Type B pancreatic cell (in vitro differentiated cells): ENCODE measurements at regions not wholly inside any gene's neighbourhood (a gene's known extent, or its start where the extent isn't known, plus 50 kb on each side); places are given as distances from the start of the nearest gene placed in this dataset.
"Not testable (repeated sequence)": the region's sequence is repeated elsewhere in the genome, so short reads cannot be mapped to it uniquely, and the experiment has no call there.

Experiments
- DNase-seq: peaks from one replicate; pipeline ENCODE4 v3.0.0; 2021; ENCODE audit warnings: mixed read lengths; ENCODE audit not compliant: unreplicated experiment; ENCODE audit errors: extremely low spot score
- H3K27ac Mint-ChIP-seq: 2 replicates; pipeline ENCODE4 v1.8.0; 2021; ENCODE audit warnings: mild to moderate bottlenecking, mixed read lengths
- H3K27me3 Mint-ChIP-seq: 2 replicates; pipeline ENCODE4 v1.8.0; 2021; ENCODE audit warnings: mixed read lengths
- H3K36me3 Mint-ChIP-seq: 2 replicates; pipeline ENCODE4 v1.8.0; 2021; ENCODE audit warnings: mixed read lengths
- H3K4me1 Mint-ChIP-seq: one replicate; pipeline ENCODE4 v1.8.0; 2021; ENCODE audit warnings: mixed read lengths; ENCODE audit not compliant: unreplicated experiment
- H3K4me3 Mint-ChIP-seq: 2 replicates; pipeline ENCODE4 v1.8.0; 2021; ENCODE audit warnings: mild to moderate bottlenecking, mixed read lengths
- H3K9me3 Mint-ChIP-seq: 2 replicates; pipeline ENCODE4 v1.8.0; 2021; ENCODE audit warnings: mixed read lengths
- TF ChIP-seq, protein P1 (sequence below): fragments of 200-600 bp; sonication (generic); conservative IDR thresholded peaks from 2 replicates; pipeline ENCODE4 v1.5.0; 2021; ENCODE audit warnings: antibody characterized with exemption, mild to moderate bottlenecking

DNA sequence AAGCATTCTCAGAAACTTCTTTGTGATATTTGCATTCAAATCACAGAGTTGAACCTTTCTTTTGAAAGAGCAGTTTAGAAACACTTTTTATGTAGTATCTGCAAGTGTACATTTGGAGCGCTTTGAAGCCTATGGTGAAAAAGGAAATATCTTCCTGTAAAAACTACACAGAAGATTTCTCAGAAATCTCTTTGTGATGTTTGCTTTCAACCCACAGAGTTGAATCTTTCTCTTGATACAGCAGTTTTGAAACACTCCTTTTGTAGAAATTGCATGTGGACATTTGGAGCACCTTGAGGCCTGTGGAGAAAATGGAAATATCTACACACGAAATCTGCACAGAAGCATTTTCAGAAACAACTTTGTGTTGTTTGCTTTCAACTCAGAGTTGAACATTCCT, 612.3 kb upstream of the ZNF337 start:
- H3K27me3 Mint-ChIP-seq, result no peaks in the 10 kb centered on the region
- TF ChIP-seq, protein P1, sequence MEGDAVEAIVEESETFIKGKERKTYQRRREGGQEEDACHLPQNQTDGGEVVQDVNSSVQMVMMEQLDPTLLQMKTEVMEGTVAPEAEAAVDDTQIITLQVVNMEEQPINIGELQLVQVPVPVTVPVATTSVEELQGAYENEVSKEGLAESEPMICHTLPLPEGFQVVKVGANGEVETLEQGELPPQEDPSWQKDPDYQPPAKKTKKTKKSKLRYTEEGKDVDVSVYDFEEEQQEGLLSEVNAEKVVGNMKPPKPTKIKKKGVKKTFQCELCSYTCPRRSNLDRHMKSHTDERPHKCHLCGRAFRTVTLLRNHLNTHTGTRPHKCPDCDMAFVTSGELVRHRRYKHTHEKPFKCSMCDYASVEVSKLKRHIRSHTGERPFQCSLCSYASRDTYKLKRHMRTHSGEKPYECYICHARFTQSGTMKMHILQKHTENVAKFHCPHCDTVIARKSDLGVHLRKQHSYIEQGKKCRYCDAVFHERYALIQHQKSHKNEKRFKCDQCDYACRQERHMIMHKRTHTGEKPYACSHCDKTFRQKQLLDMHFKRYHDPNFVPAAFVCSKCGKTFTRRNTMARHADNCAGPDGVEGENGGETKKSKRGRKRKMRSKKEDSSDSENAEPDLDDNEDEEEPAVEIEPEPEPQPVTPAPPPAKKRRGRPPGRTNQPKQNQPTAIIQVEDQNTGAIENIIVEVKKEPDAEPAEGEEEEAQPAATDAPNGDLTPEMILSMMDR, result no peak

DNA sequence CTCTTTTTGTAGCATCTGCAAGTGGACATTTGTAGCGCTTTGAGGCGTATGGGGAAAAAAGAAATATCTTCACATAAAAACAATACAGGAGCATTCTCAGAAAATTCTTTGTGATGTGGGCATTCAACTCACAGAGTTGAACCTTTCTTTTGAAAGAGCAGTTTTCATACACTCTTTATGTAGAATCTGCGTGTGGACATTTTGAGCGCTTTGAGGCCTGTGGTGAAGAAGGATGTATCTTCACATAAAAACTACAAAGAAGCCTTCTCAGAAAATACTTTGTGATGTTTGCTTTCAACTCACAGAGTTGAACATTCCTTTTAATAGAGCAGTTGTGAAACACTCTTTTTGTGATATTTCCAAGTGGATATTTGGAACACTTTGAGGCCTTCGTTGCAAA, 598.4 kb upstream of the ZNF337 start:
- no peaks in the 10 kb centered on the region for H3K4me1 Mint-ChIP-seq
- H3K9me3 Mint-ChIP-seq, result no peaks in the 10 kb centered on the region
- no peaks in the 10 kb centered on the region for H3K27me3 Mint-ChIP-seq
- H3K36me3 Mint-ChIP-seq, result no peaks in the 10 kb centered on the region
- TF ChIP-seq, protein P1, result no peak
- H3K4me3 Mint-ChIP-seq, result no peak overlapping the region
- DNase-seq, result no peak
- H3K27ac Mint-ChIP-seq, result no peak overlapping the region

More for the DNA sequence above, 612.3 kb upstream of the ZNF337 start:
- no peak overlapping the region for H3K4me3 Mint-ChIP-seq
- H3K9me3 Mint-ChIP-seq, result no peaks in the 10 kb centered on the region
- H3K4me1 Mint-ChIP-seq, result no peaks in the 10 kb centered on the region
- no peak overlapping the region for H3K27ac Mint-ChIP-seq
- H3K36me3 Mint-ChIP-seq, result no peaks in the 10 kb centered on the region
- DNase-seq, result no peak

DNA sequence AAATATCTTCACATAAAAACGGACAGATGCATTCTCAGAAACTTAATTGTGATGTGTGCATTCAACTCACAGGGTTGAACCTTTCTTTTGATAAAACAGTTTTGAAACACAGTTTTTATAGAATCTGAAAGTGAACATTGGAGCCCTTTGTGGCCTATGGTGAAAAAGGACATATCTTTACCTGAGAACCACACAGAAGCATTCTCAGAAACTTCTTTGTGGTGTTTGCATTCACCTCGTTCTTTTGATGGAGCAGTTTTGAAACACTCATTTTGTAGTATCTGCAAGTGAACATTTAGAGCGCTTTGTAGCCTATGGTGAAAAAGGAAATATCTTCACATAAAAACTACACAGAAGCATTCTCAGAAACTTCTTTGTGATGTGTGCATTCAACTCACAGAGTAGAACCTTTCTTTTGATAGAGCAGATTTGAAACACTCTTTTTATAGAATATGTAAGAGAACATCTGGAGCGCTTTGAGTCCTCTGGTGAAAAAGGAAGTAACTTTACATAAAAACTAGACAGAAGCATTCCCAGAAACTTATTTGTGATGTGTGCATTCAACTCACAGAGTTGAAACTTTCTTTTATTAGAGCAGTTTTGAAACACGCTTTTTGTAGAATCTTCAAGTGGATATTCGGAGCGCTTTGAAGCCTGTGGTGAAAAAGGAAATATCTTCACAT, 591.9 kb upstream of the ZNF337 start:
- not testable (repeated sequence) for H3K4me3 Mint-ChIP-seq, H3K9me3 Mint-ChIP-seq, H3K4me1 Mint-ChIP-seq, H3K36me3 Mint-ChIP-seq, H3K27me3 Mint-ChIP-seq, H3K27ac Mint-ChIP-seq, DNase-seq

DNA sequence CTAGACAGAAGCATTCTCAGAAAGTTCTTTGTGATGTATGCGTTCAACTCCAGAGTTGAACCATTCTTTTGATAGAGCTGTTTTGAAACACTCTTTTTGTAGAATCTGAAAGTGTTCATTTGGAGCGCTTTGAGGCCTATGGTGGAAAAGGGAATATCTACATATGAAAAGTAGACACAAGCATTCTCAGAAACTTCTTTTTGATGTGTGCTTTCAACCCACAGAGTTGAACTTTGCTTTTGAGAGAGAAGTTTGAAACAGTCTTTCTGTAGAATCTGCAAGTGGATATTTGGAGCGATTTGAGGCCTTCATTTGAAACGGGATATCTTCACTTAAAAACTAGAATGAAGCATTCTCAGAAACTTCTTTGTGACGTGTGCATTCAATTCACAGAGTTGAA, 582.6 kb upstream of the ZNF337 start:
- TF ChIP-seq, protein P1, result no peak
- no peak overlapping the region for H3K27ac Mint-ChIP-seq
- peaks cover 5% of the 10 kb centered on the region for H3K9me3 Mint-ChIP-seq
- H3K4me3 Mint-ChIP-seq, result no peak overlapping the region
- no peaks in the 10 kb centered on the region for H3K27me3 Mint-ChIP-seq
- H3K36me3 Mint-ChIP-seq, result no peaks in the 10 kb centered on the region
- H3K4me1 Mint-ChIP-seq, result no peaks in the 10 kb centered on the region
- DNase-seq, result no peak

DNA sequence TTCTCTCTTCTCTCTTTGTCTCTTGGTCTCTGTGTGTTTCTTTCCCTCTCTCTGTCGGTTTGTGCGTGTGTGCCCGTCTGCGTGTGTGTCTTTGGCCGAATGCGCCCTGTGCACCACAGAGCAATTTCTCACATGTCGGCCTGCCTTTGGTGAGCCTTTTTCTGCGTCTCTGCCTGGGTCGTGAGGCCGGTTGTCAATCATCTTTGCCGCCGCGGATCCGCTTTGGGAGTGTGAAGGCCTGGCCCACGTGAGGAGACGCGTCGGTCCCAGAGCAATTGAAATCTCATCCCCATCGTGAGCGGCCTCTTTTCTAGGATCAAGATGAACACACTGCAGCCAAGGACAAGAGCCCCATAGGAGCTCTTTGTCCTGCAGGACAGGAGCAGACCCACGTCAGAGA, 580.7 kb upstream of the ZNF337 start:
- H3K27me3 Mint-ChIP-seq, result no peaks in the 10 kb centered on the region
- no peak for DNase-seq
- TF ChIP-seq, protein P1, result no peak
- H3K4me1 Mint-ChIP-seq, result no peaks in the 10 kb centered on the region
- no peak overlapping the region for H3K27ac Mint-ChIP-seq
- H3K4me3 Mint-ChIP-seq, result no peak overlapping the region
- H3K36me3 Mint-ChIP-seq, result no peaks in the 10 kb centered on the region
- H3K9me3 Mint-ChIP-seq, result peaks cover 5% of the 10 kb centered on the region

DNA sequence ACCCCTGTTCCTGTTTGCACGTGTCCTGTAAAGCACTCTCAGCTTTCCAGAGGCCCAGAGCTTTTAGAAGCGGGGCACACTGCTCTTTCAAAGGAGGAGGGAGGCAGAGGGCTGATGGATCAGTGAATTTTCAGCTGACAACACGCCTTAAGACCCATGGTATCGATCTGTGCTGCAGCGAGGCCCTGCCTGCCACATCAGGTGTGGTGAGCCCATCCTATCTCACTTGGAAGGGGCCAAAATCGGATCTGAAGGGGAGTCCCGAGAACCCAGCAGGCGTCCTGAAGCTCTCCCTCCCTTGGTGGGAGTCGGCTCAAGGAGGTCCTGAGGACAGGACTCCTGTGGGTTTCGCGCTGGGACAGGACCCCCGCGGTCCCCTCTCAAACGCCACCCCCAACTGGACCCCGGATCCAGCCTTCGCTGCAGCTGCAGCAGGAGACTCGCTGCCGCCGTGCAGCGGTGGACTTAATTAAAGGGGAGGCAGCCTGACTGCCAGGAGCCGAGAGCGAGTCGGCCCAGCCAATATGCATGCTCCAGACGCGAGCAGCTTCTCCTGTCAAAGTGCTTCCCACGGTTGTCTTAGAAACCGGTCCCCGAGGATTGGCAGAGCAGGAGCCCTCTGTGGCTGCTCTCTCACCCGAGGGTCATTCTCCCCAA, 580.0 kb upstream of the ZNF337 start:
- no peak overlapping the region for H3K4me3 Mint-ChIP-seq

DNA sequence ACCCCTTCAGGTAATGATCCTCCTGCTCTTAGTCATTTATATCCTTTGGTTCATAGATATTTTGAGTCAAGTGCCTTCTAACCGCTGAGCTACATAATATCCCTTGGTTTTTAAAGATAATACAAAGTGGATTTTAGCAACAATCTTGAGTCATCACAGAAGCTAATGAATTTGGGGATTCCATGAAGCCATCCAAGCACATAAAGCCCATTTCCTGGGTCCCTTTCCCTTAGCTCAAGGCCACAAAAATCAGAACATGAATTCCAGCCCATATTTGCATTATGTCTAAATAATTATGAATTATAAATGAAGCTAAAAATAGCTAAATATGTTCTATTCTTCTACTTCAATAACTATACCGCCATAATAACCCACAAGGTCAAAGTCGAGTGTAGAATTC, 572.1 kb upstream of the ZNF337 start:
- not testable (repeated sequence) for H3K4me1 Mint-ChIP-seq, H3K4me3 Mint-ChIP-seq, H3K9me3 Mint-ChIP-seq, DNase-seq, H3K27me3 Mint-ChIP-seq, H3K27ac Mint-ChIP-seq, H3K36me3 Mint-ChIP-seq

More for the DNA sequence above, 580.0 kb upstream of the ZNF337 start:
- Mint-ChIP-seq H3K9me3 (peaks cover 5% of the 10 kb centered on the region), H3K4me1 (no peaks in the 10 kb centered on the region), H3K36me3 (no peaks in the 10 kb centered on the region), H3K27me3 (no peaks in the 10 kb centered on the region), H3K27ac (no peak overlapping the region)
- no peak for DNase-seq
- TF ChIP-seq, protein P1, result no peak

DNA sequence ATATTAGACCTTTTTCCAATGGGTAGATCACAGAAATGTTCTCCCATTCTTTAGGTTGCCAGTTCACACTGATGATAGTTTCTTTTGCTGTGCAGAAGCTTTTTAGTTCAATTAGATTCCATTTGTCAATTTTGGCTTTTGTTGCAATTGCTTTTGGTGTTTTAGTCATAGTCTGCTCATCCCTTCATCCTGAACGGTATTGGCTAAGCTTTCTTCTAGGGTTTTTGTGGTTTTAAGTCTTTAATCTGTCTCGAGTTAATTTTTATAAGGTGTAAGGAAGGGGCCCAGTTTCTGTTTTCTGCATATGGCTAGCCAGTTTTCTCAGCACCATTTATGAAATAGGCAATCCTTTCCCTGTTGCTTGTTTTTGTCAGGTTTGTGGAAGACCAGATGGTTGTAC, 564.3 kb upstream of the ZNF337 start:
- not testable (repeated sequence) for H3K27ac Mint-ChIP-seq, H3K9me3 Mint-ChIP-seq, H3K4me1 Mint-ChIP-seq, DNase-seq, H3K27me3 Mint-ChIP-seq, H3K36me3 Mint-ChIP-seq, H3K4me3 Mint-ChIP-seq

DNA sequence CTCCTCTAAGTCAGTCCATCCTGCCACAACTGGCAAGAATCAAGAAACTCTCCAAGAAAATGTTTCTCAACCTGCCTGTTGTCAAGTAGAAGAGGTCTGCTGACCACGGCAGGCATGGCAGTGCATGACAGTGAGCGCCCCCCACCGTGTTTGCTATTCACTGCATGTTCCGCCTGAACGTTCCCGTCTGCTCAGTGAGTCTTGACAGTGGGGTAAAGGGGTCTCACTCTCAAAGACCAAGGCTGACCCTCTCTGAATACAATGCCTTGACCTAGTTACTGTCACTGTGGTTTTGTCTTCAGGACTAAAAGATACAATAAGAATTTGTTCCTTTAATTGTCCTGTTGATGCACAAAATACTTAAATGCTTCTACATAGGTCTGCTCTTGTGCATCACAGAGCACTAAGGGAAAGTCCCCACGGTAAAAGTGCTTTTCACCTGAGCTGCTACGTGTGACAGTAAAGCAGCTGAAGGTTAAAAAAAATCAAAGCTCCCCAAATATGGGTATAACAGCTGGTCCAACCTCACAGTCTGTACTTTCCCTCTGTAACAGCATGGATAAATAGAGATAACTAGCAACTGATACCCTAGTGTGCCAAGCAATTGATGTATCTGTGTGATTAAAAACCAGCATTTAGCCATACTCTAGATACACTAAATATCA, 555.8 kb upstream of the ZNF337 start:
- not testable (repeated sequence) for H3K4me1 Mint-ChIP-seq, H3K36me3 Mint-ChIP-seq, H3K4me3 Mint-ChIP-seq, DNase-seq, H3K27me3 Mint-ChIP-seq, H3K9me3 Mint-ChIP-seq, H3K27ac Mint-ChIP-seq
